ENCODE measurements at regions not wholly inside any gene's neighbourhood (a gene's known extent, or its start where the extent isn't known, plus 50 kb on each side); places are given as distances from the start of the nearest gene placed in this dataset.

- Histone ChIP-seq H3K4me3 (ENCODE audit: low read length) (no peak overlapping the region), H3K27me3 (ENCODE audit: control insufficient read depth in 1 of 2, insufficient read depth in 2 of 2, low read length in 2 of 2) (no peaks in the 10 kb centered on the region), H3K9me3 (ENCODE audit: control insufficient read depth in 1 of 2, insufficient read depth in 1 of 2, low read length in 2 of 2) (no peaks in the 10 kb centered on the region), H3K4me1 (ENCODE audit: insufficient read depth, low read length) (no peaks in the 10 kb centered on the region), H3K36me3 (ENCODE audit: insufficient read depth, low read length) (no peaks in the 10 kb centered on the region), H3K27ac (ENCODE audit: low read depth in 1 of 2, low read length in 2 of 2) (no peak overlapping the region)
- Mint-ChIP-seq H3K4me1 (ENCODE audit: low read depth) (no peaks in the 10 kb centered on the region), H3K9me3 (peaks cover 3% of the 10 kb centered on the region), H3K27ac (no peak overlapping the region), H3K27me3 (no peaks in the 10 kb centered on the region), H3K4me3 (no peak overlapping the region), H3K36me3 (ENCODE audit: low read depth) (no peaks in the 10 kb centered on the region)
- CTCF ChIA-PET = no interaction called here
- DNase-seq (no peak), ATAC-seq (ENCODE audit: poor library complexity) (no peak)
- POLR2A ChIA-PET = no interaction called here
- TF ChIP-seq CTCF (IDR thresholded peaks at IDR 0.05) = no peak
- intact Hi-C loops (cut with DNase I, micrococcal nuclease) = no loop called here
These were observed 188.1 kb downstream of the SYT10 start for GRCh38 chr12:33251548-33251947.

GRCh38 chr12:33248364-33248763 is 191.3 kb downstream of the SYT10 start:
- intact Hi-C loops (cut with DNase I, micrococcal nuclease) = no loop called here
- H3K27me3 Mint-ChIP-seq = no peaks in the 10 kb centered on the region
- no peak overlapping the region for H3K27ac Mint-ChIP-seq
- Histone ChIP-seq H3K36me3 (ENCODE audit: insufficient read depth, low read length) (no peaks in the 10 kb centered on the region), H3K4me3 (ENCODE audit: low read length) (no peak overlapping the region), H3K9me3 (ENCODE audit: control insufficient read depth in 1 of 2, insufficient read depth in 1 of 2, low read length in 2 of 2) (no peaks in the 10 kb centered on the region), H3K4me1 (ENCODE audit: insufficient read depth, low read length) (no peaks in the 10 kb centered on the region), H3K27me3 (ENCODE audit: control insufficient read depth in 1 of 2, insufficient read depth in 2 of 2, low read length in 2 of 2) (no peaks in the 10 kb centered on the region), H3K27ac (ENCODE audit: low read depth in 1 of 2, low read length in 2 of 2) (no peak overlapping the region)
- H3K4me1 Mint-ChIP-seq (ENCODE audit: low read depth) = no peaks in the 10 kb centered on the region
- ATAC-seq (ENCODE audit: poor library complexity) (no peak), DNase-seq (no peak)
- no peaks in the 10 kb centered on the region for H3K36me3 Mint-ChIP-seq (ENCODE audit: low read depth)
- no peak overlapping the region for H3K4me3 Mint-ChIP-seq
- H3K9me3 Mint-ChIP-seq = peaks cover 4% of the 10 kb centered on the region
- ChIA-PET POLR2A (interaction anchor here (0.6 kb wide), 1 partner anchor 49 kb away, joined by 3 read pairs; no protein-coding TSS in a partner anchor), CTCF (no interaction called here)
- TF ChIP-seq CTCF (IDR thresholded peaks at IDR 0.05) = no peak

GRCh38 chr12:33247625-33248024 is 192.0 kb downstream of the SYT10 start:
- no peaks in the 10 kb centered on the region for H3K4me1 ChIP-seq (ENCODE audit: insufficient read depth, low read length)
- intact Hi-C loops (cut with DNase I, micrococcal nuclease) = no loop called here
- ATAC-seq (ENCODE audit: poor library complexity) (no peak), DNase-seq (no peak)
- H3K9me3 ChIP-seq (ENCODE audit: control insufficient read depth in 1 of 2, insufficient read depth in 1 of 2, low read length in 2 of 2) = no peaks in the 10 kb centered on the region
- H3K36me3 Mint-ChIP-seq (ENCODE audit: low read depth) = no peaks in the 10 kb centered on the region
- no peaks in the 10 kb centered on the region for H3K4me1 Mint-ChIP-seq (ENCODE audit: low read depth)
- H3K9me3 Mint-ChIP-seq = peaks cover 4% of the 10 kb centered on the region
- no peak for TF ChIP-seq CTCF (IDR thresholded peaks at IDR 0.05)
- no peaks in the 10 kb centered on the region for H3K36me3 ChIP-seq (ENCODE audit: insufficient read depth, low read length)
- ChIA-PET CTCF (no interaction called here), POLR2A (interaction anchor here (0.6 kb wide), 1 partner anchor 49 kb away, joined by 3 read pairs; no protein-coding TSS in a partner anchor)
- H3K27me3 ChIP-seq (ENCODE audit: control insufficient read depth in 1 of 2, insufficient read depth in 2 of 2, low read length in 2 of 2) = no peaks in the 10 kb centered on the region
- no peak overlapping the region for H3K4me3 Mint-ChIP-seq
- H3K27ac ChIP-seq (ENCODE audit: low read depth in 1 of 2, low read length in 2 of 2) = no peak overlapping the region
- no peaks in the 10 kb centered on the region for H3K27me3 Mint-ChIP-seq
- no peak overlapping the region for H3K4me3 ChIP-seq (ENCODE audit: low read length)
- no peak overlapping the region for H3K27ac Mint-ChIP-seq

Measured in CD4-positive, alpha-beta T cell (primary cell).